ENCODE measurements at regions not wholly inside any gene's neighbourhood (a gene's known extent, or its start where the extent isn't known, plus 50 kb on each side); places are given as distances from the start of the nearest gene placed in this dataset.

- Histone ChIP-seq H3K9me3 (ENCODE audit: insufficient read depth, low read depth, low read length) (no peaks in the 10 kb centered on the region), H3K36me3 (ENCODE audit: insufficient read depth, low read length) (no peaks in the 10 kb centered on the region), H3K27me3 (ENCODE audit: insufficient read depth, low read length) (no peaks in the 10 kb centered on the region), H3K4me3 (ENCODE audit: low read length) (no peak overlapping the region), H3K27ac (ENCODE audit: low read depth, low read length) (no peak overlapping the region), H3K4me1 (ENCODE audit: insufficient read depth, low read length) (no peaks in the 10 kb centered on the region), H3K9ac (ENCODE audit: low read depth, low read length) (no peak overlapping the region)
- WGBS, result 93% methylated on average over 2 of the region's 2 CpGs
Observed at GRCh38 chr12:82040987-82041743, 282.0 kb upstream of the PPFIA2 start.

- Histone ChIP-seq H3K27me3 (ENCODE audit: insufficient read depth, low read length) (no peaks in the 10 kb centered on the region), H3K9me3 (ENCODE audit: insufficient read depth, low read depth, low read length) (peaks cover 13% of the 10 kb centered on the region), H3K36me3 (ENCODE audit: insufficient read depth, low read length) (no peaks in the 10 kb centered on the region), H3K4me1 (ENCODE audit: insufficient read depth, low read length) (no peaks in the 10 kb centered on the region), H3K4me3 (ENCODE audit: low read length) (no peak overlapping the region), H3K27ac (ENCODE audit: low read depth, low read length) (no peak overlapping the region), H3K9ac (ENCODE audit: low read depth, low read length) (no peak overlapping the region)
Observed at GRCh38 chr12:82034769-82035168, 275.6 kb upstream of the PPFIA2 start.

GRCh38 chr12:82029936-82030335, 270.8 kb upstream of the PPFIA2 start:
- H3K9me3 ChIP-seq (ENCODE audit: insufficient read depth, low read depth, low read length), result peaks cover 4% of the 10 kb centered on the region
- H3K4me1 ChIP-seq (ENCODE audit: insufficient read depth, low read length), result no peaks in the 10 kb centered on the region
- H3K27me3 ChIP-seq (ENCODE audit: insufficient read depth, low read length), result no peaks in the 10 kb centered on the region
- no peak overlapping the region for H3K9ac ChIP-seq (ENCODE audit: low read depth, low read length)
- H3K4me3 ChIP-seq (ENCODE audit: low read length), result no peak overlapping the region
- 90% methylated on average over 1 of the region's 1 CpG for WGBS
- H3K27ac ChIP-seq (ENCODE audit: low read depth, low read length), result no peak overlapping the region
- no peaks in the 10 kb centered on the region for H3K36me3 ChIP-seq (ENCODE audit: insufficient read depth, low read length)

- WGBS, result no CpG with 5 or more reads among the region's 1 CpG
- Histone ChIP-seq H3K4me1 (ENCODE audit: insufficient read depth, low read length) (no peaks in the 10 kb centered on the region), H3K9ac (ENCODE audit: low read depth, low read length) (no peak overlapping the region), H3K4me3 (ENCODE audit: low read length) (no peak overlapping the region), H3K36me3 (ENCODE audit: insufficient read depth, low read length) (no peaks in the 10 kb centered on the region), H3K27me3 (ENCODE audit: insufficient read depth, low read length) (no peaks in the 10 kb centered on the region), H3K27ac (ENCODE audit: low read depth, low read length) (no peak overlapping the region), H3K9me3 (ENCODE audit: insufficient read depth, low read depth, low read length) (peaks cover 1% of the 10 kb centered on the region; the same call in 1 of the 2 replicates)
Observed at GRCh38 chr12:82028772-82029171, 269.6 kb upstream of the PPFIA2 start.

- H3K4me1 ChIP-seq (ENCODE audit: insufficient read depth, low read length), result no peaks in the 10 kb centered on the region
- no peak overlapping the region for H3K4me3 ChIP-seq (ENCODE audit: low read length)
- no peak overlapping the region for H3K27ac ChIP-seq (ENCODE audit: low read depth, low read length)
- WGBS, result 90% methylated on average over 1 of the region's 1 CpG
- no peaks in the 10 kb centered on the region for H3K36me3 ChIP-seq (ENCODE audit: insufficient read depth, low read length)
- no peak overlapping the region for H3K9ac ChIP-seq (ENCODE audit: low read depth, low read length)
- no peaks in the 10 kb centered on the region for H3K9me3 ChIP-seq (ENCODE audit: insufficient read depth, low read depth, low read length)
- H3K27me3 ChIP-seq (ENCODE audit: insufficient read depth, low read length), result no peaks in the 10 kb centered on the region
Observed at GRCh38 chr12:82027612-82028011, 268.5 kb upstream of the PPFIA2 start.

GRCh38 chr12:82025462-82025861, 266.3 kb upstream of the PPFIA2 start:
- Histone ChIP-seq H3K27ac (ENCODE audit: low read depth, low read length) (no peak overlapping the region), H3K36me3 (ENCODE audit: insufficient read depth, low read length) (no peaks in the 10 kb centered on the region), H3K9me3 (ENCODE audit: insufficient read depth, low read depth, low read length) (no peaks in the 10 kb centered on the region), H3K4me3 (ENCODE audit: low read length) (no peak overlapping the region), H3K4me1 (ENCODE audit: insufficient read depth, low read length) (no peaks in the 10 kb centered on the region), H3K9ac (ENCODE audit: low read depth, low read length) (no peak overlapping the region), H3K27me3 (ENCODE audit: insufficient read depth, low read length) (no peaks in the 10 kb centered on the region)
- 95% methylated on average over 5 of the region's 7 CpGs for WGBS

GRCh38 chr12:82019533-82019932, 260.4 kb upstream of the PPFIA2 start:
- H3K27me3 ChIP-seq (ENCODE audit: insufficient read depth, low read length), result no peaks in the 10 kb centered on the region
- peaks cover 3% of the 10 kb centered on the region; the same call in 1 of the 2 replicates for H3K9me3 ChIP-seq (ENCODE audit: insufficient read depth, low read depth, low read length)
- no peaks in the 10 kb centered on the region for H3K4me1 ChIP-seq (ENCODE audit: insufficient read depth, low read length)
- H3K9ac ChIP-seq (ENCODE audit: low read depth, low read length), result no peak overlapping the region
- H3K27ac ChIP-seq (ENCODE audit: low read depth, low read length), result no peak overlapping the region
- H3K4me3 ChIP-seq (ENCODE audit: low read length), result no peak overlapping the region
- no peaks in the 10 kb centered on the region for H3K36me3 ChIP-seq (ENCODE audit: insufficient read depth, low read length)

- H3K9me3 ChIP-seq (ENCODE audit: insufficient read depth, low read depth, low read length), result peaks cover 3% of the 10 kb centered on the region; the same call in 1 of the 2 replicates
- no peak overlapping the region for H3K4me3 ChIP-seq (ENCODE audit: low read length)
- H3K27ac ChIP-seq (ENCODE audit: low read depth, low read length), result no peak overlapping the region
- H3K9ac ChIP-seq (ENCODE audit: low read depth, low read length), result no peak overlapping the region
- no peaks in the 10 kb centered on the region for H3K4me1 ChIP-seq (ENCODE audit: insufficient read depth, low read length)
- H3K36me3 ChIP-seq (ENCODE audit: insufficient read depth, low read length), result no peaks in the 10 kb centered on the region
- no peaks in the 10 kb centered on the region for H3K27me3 ChIP-seq (ENCODE audit: insufficient read depth, low read length)
- 100% methylated on average over 1 of the region's 1 CpG for WGBS
Observed at GRCh38 chr12:82015623-82016347, 256.6 kb upstream of the PPFIA2 start.

GRCh38 chr12:82012176-82012575, 253.0 kb upstream of the PPFIA2 start:
- no peaks in the 10 kb centered on the region for H3K4me1 ChIP-seq (ENCODE audit: insufficient read depth, low read length)
- H3K4me3 ChIP-seq (ENCODE audit: low read length), result no peak overlapping the region
- H3K27me3 ChIP-seq (ENCODE audit: insufficient read depth, low read length), result no peaks in the 10 kb centered on the region
- H3K9me3 ChIP-seq (ENCODE audit: insufficient read depth, low read depth, low read length), result no peaks in the 10 kb centered on the region
- no peaks in the 10 kb centered on the region for H3K36me3 ChIP-seq (ENCODE audit: insufficient read depth, low read length)
- no peak overlapping the region for H3K27ac ChIP-seq (ENCODE audit: low read depth, low read length)
- WGBS, result 93% methylated on average over 4 of the region's 4 CpGs
- H3K9ac ChIP-seq (ENCODE audit: low read depth, low read length), result no peak overlapping the region

- Histone ChIP-seq H3K27me3 (ENCODE audit: insufficient read depth, low read length) (no peaks in the 10 kb centered on the region), H3K27ac (ENCODE audit: low read depth, low read length) (no peak overlapping the region), H3K4me3 (ENCODE audit: low read length) (no peak overlapping the region), H3K4me1 (ENCODE audit: insufficient read depth, low read length) (no peaks in the 10 kb centered on the region), H3K36me3 (ENCODE audit: insufficient read depth, low read length) (no peaks in the 10 kb centered on the region), H3K9me3 (ENCODE audit: insufficient read depth, low read depth, low read length) (no peaks in the 10 kb centered on the region), H3K9ac (ENCODE audit: low read depth, low read length) (no peak overlapping the region)
- WGBS, result 96% methylated on average over 2 of the region's 2 CpGs
Observed at GRCh38 chr12:82009524-82009923, 250.4 kb upstream of the PPFIA2 start.

- WGBS, result 97% methylated on average over 1 of the region's 1 CpG
- no peaks in the 10 kb centered on the region for H3K27me3 ChIP-seq (ENCODE audit: insufficient read depth, low read length)
- no peaks in the 10 kb centered on the region for H3K4me1 ChIP-seq (ENCODE audit: insufficient read depth, low read length)
- no peak overlapping the region for H3K27ac ChIP-seq (ENCODE audit: low read depth, low read length)
- H3K9me3 ChIP-seq (ENCODE audit: insufficient read depth, low read depth, low read length), result no peaks in the 10 kb centered on the region
- no peak overlapping the region for H3K9ac ChIP-seq (ENCODE audit: low read depth, low read length)
- no peaks in the 10 kb centered on the region for H3K36me3 ChIP-seq (ENCODE audit: insufficient read depth, low read length)
- no peak overlapping the region for H3K4me3 ChIP-seq (ENCODE audit: low read length)
Observed at GRCh38 chr12:82008251-82008650, 249.1 kb upstream of the PPFIA2 start.
